ENCODE measurements at regions not wholly inside any gene's neighbourhood (a gene's known extent, or its start where the extent isn't known, plus 50 kb on each side); places are given as distances from the start of the nearest gene placed in this dataset.

GRCh38 chr15:47402829-47403228, 314.5 kb upstream of the SEMA6D start:
- H3K4me1 ChIP-seq (ENCODE audit: insufficient read depth, low read length, poor library complexity, severe bottlenecking), result peaks cover 14% of the 10 kb centered on the region
- POLR2A ChIA-PET (ENCODE audit: low non-redundant PET), result no interaction called here

DNA sequence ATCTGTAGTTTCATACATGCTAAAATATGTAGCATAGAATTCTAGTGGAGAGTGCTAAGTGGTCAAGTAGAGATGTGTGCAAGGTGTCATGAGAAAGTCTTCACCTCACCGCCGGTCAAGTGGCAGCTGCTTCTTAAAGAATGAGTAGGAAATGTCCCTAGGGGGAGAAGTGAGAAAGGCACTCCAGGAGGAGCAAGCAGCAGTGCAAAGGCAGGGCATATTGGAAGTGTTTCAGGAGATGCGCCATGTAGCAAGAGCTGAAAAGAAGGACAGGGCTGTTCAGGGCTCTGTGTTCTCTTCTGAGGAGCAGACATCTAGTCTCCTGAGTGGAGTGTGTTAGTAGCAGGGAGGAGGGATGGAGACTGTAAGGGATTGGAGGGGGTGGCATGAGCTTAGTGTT, 312.4 kb upstream of the SEMA6D start:
- intact Hi-C loops (cut with micrococcal nuclease; ENCODE audit: unreplicated experiment), result no loop called here
- POLR2A ChIA-PET (ENCODE audit: low non-redundant PET), result interaction anchor here (0.6 kb wide), 1 partner anchor 98 kb away, joined by 5 read pairs; no protein-coding TSS in a partner anchor
- Histone ChIP-seq H3K36me3 (ENCODE audit: insufficient read depth, low read length, poor library complexity, severe bottlenecking) (no peaks in the 10 kb centered on the region), H3K9me3 (ENCODE audit: low read depth, low read length, poor library complexity, severe bottlenecking) (no peaks in the 10 kb centered on the region), H3K4me3 (ENCODE audit: low read depth, low read length, poor library complexity, severe bottlenecking) (no peak overlapping the region), H3K27ac (ENCODE audit: low read depth, low read length, poor library complexity, severe bottlenecking) (no peak overlapping the region), H3K27me3 (replicated peaks; ENCODE audit: insufficient read depth, low read depth, low read length, poor library complexity) (no peaks in the 10 kb centered on the region), H3K4me1 (ENCODE audit: insufficient read depth, low read length, poor library complexity, severe bottlenecking) (peaks cover 26% of the 10 kb centered on the region)
- CTCF ChIA-PET, result no interaction called here
- no TSS peak for BruUV-seq (replicated peaks)
- no peak for TF ChIP-seq CTCF (conservative IDR thresholded peaks at IDR 0.05; ENCODE audit: low read depth, low read length)
- no peak for TF ChIP-seq EZH2 (IDR thresholded peaks at IDR 0.05; ENCODE audit: borderline replicate concordance, low read depth, low read length, poor library complexity, severe bottlenecking)
- no peak for DNase-seq (ENCODE audit: low spot score)

More at GRCh38 chr15:47402829-47403228, 314.5 kb upstream of the SEMA6D start:
- no peaks in the 10 kb centered on the region for H3K27me3 ChIP-seq (replicated peaks; ENCODE audit: insufficient read depth, low read depth, low read length, poor library complexity)
- H3K36me3 ChIP-seq (ENCODE audit: insufficient read depth, low read length, poor library complexity, severe bottlenecking), result no peaks in the 10 kb centered on the region
- no peak for DNase-seq (ENCODE audit: low spot score)
- H3K27ac ChIP-seq (ENCODE audit: low read depth, low read length, poor library complexity, severe bottlenecking), result no peak overlapping the region
- no peak overlapping the region for H3K4me3 ChIP-seq (ENCODE audit: low read depth, low read length, poor library complexity, severe bottlenecking)
- CTCF ChIA-PET, result no interaction called here
- H3K9me3 ChIP-seq (ENCODE audit: low read depth, low read length, poor library complexity, severe bottlenecking), result no peaks in the 10 kb centered on the region
- intact Hi-C loops (cut with micrococcal nuclease; ENCODE audit: unreplicated experiment), result no loop called here
- TF ChIP-seq EZH2 (IDR thresholded peaks at IDR 0.05; ENCODE audit: borderline replicate concordance, low read depth, low read length, poor library complexity, severe bottlenecking) (no peak), CTCF (conservative IDR thresholded peaks at IDR 0.05; ENCODE audit: low read depth, low read length) (no peak)
- BruUV-seq (replicated peaks), result no TSS peak

DNA sequence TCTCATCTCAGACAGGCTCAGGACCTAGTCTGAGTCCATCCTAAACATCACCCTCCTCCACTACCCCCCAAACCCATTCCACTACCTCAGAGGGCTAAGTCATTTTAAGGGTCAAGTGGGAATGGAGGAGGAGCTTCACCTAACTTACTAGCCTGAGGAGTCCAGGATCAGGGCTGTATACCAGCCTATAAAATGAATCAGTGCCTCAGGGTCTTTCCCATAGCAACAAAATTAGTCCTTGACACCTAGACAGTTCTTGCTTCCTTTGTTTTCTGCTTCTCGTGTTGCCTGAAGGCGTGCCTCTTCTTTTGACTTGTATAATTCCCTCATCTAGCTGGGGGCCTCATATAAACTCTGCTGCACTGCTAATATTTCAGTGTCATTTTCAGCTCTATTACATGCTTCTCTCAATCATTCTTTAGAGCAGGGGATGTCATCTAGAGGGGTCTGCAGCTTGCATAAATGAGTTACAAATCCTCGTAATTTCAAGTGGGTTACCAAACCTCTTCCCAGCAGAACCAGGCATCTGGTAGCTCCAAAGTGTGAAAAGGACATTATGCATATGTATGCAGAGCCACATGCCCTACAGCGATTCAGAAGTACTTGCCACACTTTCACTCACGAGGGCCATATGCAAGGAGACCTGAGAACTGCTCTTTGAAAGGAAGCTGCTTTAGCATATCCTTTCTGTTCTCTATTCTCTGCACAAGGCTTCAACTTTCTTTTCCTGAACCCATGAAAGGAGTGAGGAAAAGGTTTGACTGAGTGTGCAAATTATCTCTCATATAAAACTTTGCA, 311.7 kb upstream of the SEMA6D start:
- no peak overlapping the region for H3K27ac ChIP-seq (ENCODE audit: low read depth, low read length, poor library complexity, severe bottlenecking)
- peaks cover 33% of the 10 kb centered on the region for H3K4me1 ChIP-seq (ENCODE audit: insufficient read depth, low read length, poor library complexity, severe bottlenecking)
- DNase-seq (ENCODE audit: low spot score), result no peak
- H3K27me3 ChIP-seq (replicated peaks; ENCODE audit: insufficient read depth, low read depth, low read length, poor library complexity), result no peaks in the 10 kb centered on the region
- POLR2A ChIA-PET (ENCODE audit: low non-redundant PET), result no interaction called here
- BruUV-seq (replicated peaks), result no TSS peak
- H3K9me3 ChIP-seq (ENCODE audit: low read depth, low read length, poor library complexity, severe bottlenecking), result no peaks in the 10 kb centered on the region
- no peaks in the 10 kb centered on the region for H3K36me3 ChIP-seq (ENCODE audit: insufficient read depth, low read length, poor library complexity, severe bottlenecking)
- H3K4me3 ChIP-seq (ENCODE audit: low read depth, low read length, poor library complexity, severe bottlenecking), result no peak overlapping the region
- CTCF ChIA-PET, result no interaction called here
- intact Hi-C loops (cut with micrococcal nuclease; ENCODE audit: unreplicated experiment), result no loop called here
- TF ChIP-seq CTCF (conservative IDR thresholded peaks at IDR 0.05; ENCODE audit: low read depth, low read length) (no peak), EZH2 (IDR thresholded peaks at IDR 0.05; ENCODE audit: borderline replicate concordance, low read depth, low read length, poor library complexity, severe bottlenecking) (no peak)
